Endodermal cell (in vitro differentiated cells): ENCODE measurements at regions not wholly inside any gene's neighbourhood (a gene's known extent, or its start where the extent isn't known, plus 50 kb on each side); places are given as distances from the start of the nearest gene placed in this dataset.

Experiments
- DNase-seq: peaks from one replicate; pipeline ENCODE4 v3.0.0-alpha.2; 2017
- H3K27ac ChIP-seq: 2 replicates; pipeline ENCODE4 v1.5.1; 2013; ENCODE audit warnings: mild to moderate bottlenecking, low read depth, low read length, moderate library complexity
- H3K27me3 ChIP-seq: 2 replicates; pipeline ENCODE4 v1.6.1; 2013; ENCODE audit warnings: mild to moderate bottlenecking, low read length, moderate library complexity; ENCODE audit not compliant: insufficient read depth, control insufficient read depth, poor library complexity, severe bottlenecking
- H3K36me3 ChIP-seq: 2 replicates; pipeline ENCODE4 v1.7.0; 2013; ENCODE audit warnings: mild to moderate bottlenecking, low read length, moderate library complexity; ENCODE audit not compliant: control insufficient read depth, insufficient read depth
- H3K4me1 ChIP-seq: one replicate; pipeline ENCODE4 v1.7.0; 2013; ENCODE audit warnings: low read length; ENCODE audit not compliant: control insufficient read depth, insufficient read depth
- H3K4me3 ChIP-seq: 2 replicates; pipeline ENCODE4 v1.5.1; 2013; ENCODE audit warnings: mild to moderate bottlenecking, low read length, moderate library complexity
- H3K9ac ChIP-seq: 2 replicates; pipeline ENCODE4 v1.6.1; 2013; ENCODE audit warnings: mild to moderate bottlenecking, low read length, moderate library complexity; ENCODE audit not compliant: poor library complexity, severe bottlenecking; ENCODE audit errors: extremely low read depth
- H3K9me3 ChIP-seq: 2 replicates; pipeline ENCODE4 v1.6.1; 2013; ENCODE audit warnings: mild to moderate bottlenecking, low read length, moderate library complexity; ENCODE audit not compliant: control insufficient read depth
- H3K27ac Mint-ChIP-seq: 2 replicates; pipeline ENCODE4 v1.8.0; 2020; ENCODE audit warnings: mixed read lengths
- H3K27me3 Mint-ChIP-seq: 2 replicates; pipeline ENCODE4 v1.8.0; 2021; ENCODE audit warnings: mild to moderate bottlenecking, mixed read lengths; ENCODE audit not compliant: insufficient read depth
- H3K36me3 Mint-ChIP-seq: 2 replicates; pipeline ENCODE4 v1.8.0; 2020; ENCODE audit warnings: low read depth, mixed read lengths
- H3K4me1 Mint-ChIP-seq: 2 replicates; pipeline ENCODE4 v1.8.0; 2020; ENCODE audit warnings: mixed read lengths
- H3K4me3 Mint-ChIP-seq: 2 replicates; pipeline ENCODE4 v1.8.0; 2020; ENCODE audit warnings: mild to moderate bottlenecking, moderate library complexity, mixed read lengths
- H3K9me3 Mint-ChIP-seq: 2 replicates; pipeline ENCODE4 v1.8.0; 2020; ENCODE audit warnings: mild to moderate bottlenecking, mixed read lengths
- WGBS, 2 experiments: methylation state at CpG; one replicate each; pipeline versions ENCODE4 v1.1.5 to v1.1.7; 2013; ENCODE audit warnings: missing lambda C conversion rate in 2 of 2, mixed read lengths in 1 of 2; ENCODE audit not compliant: insufficient coverage in 1 of 2, insufficient read length in 1 of 2; 5-methylcytosine and 5-hydroxymethylcytosine counted together
- TF ChIP-seq, protein P1 (sequence below): fragments of 200-600 bp; sonication (generic); conservative IDR thresholded peaks from 2 replicates; pipeline ENCODE4 v1.5.0; 2021; ENCODE audit warnings: antibody characterized with exemption, mild to moderate bottlenecking

DNA sequence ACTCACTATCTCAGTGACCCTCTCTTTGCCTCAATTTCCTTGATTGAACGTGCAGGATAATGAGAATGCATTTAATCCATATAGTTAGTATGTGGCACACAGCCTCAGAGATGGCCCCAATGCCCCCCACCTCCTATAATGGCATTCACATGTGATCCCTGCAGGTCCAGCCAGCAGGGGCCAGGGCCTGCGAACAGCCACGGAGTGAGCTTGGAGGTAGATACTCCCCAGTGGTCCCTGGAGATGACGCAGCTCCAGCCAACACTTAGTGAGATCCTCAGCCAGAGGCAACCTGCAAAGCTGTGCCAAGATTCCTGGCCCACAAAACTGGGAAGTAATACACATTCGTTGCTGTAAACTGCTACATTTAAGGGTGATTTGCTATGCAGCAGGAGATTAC is 184.9 kb upstream of the NSMCE3 start:
- Histone ChIP-seq H3K27me3 (no peaks in the 10 kb centered on the region), H3K4me1 (no peaks in the 10 kb centered on the region), H3K9ac (no peak overlapping the region), H3K27ac (no peak overlapping the region), H3K9me3 (no peaks in the 10 kb centered on the region), H3K4me3 (no peak overlapping the region), H3K36me3 (no peaks in the 10 kb centered on the region)
- Mint-ChIP-seq H3K36me3 (no peaks in the 10 kb centered on the region), H3K4me3 (no peak overlapping the region), H3K9me3 (no peaks in the 10 kb centered on the region), H3K4me1 (peaks cover 8% of the 10 kb centered on the region), H3K27ac (no peak overlapping the region), H3K27me3 (no peaks in the 10 kb centered on the region)
- TF ChIP-seq, protein P1, sequence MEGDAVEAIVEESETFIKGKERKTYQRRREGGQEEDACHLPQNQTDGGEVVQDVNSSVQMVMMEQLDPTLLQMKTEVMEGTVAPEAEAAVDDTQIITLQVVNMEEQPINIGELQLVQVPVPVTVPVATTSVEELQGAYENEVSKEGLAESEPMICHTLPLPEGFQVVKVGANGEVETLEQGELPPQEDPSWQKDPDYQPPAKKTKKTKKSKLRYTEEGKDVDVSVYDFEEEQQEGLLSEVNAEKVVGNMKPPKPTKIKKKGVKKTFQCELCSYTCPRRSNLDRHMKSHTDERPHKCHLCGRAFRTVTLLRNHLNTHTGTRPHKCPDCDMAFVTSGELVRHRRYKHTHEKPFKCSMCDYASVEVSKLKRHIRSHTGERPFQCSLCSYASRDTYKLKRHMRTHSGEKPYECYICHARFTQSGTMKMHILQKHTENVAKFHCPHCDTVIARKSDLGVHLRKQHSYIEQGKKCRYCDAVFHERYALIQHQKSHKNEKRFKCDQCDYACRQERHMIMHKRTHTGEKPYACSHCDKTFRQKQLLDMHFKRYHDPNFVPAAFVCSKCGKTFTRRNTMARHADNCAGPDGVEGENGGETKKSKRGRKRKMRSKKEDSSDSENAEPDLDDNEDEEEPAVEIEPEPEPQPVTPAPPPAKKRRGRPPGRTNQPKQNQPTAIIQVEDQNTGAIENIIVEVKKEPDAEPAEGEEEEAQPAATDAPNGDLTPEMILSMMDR = no peak
- DNase-seq = no peak
- 95% methylated on average over 4 to 5 of the region's 5 CpGs for WGBS, 2 experiments

DNA sequence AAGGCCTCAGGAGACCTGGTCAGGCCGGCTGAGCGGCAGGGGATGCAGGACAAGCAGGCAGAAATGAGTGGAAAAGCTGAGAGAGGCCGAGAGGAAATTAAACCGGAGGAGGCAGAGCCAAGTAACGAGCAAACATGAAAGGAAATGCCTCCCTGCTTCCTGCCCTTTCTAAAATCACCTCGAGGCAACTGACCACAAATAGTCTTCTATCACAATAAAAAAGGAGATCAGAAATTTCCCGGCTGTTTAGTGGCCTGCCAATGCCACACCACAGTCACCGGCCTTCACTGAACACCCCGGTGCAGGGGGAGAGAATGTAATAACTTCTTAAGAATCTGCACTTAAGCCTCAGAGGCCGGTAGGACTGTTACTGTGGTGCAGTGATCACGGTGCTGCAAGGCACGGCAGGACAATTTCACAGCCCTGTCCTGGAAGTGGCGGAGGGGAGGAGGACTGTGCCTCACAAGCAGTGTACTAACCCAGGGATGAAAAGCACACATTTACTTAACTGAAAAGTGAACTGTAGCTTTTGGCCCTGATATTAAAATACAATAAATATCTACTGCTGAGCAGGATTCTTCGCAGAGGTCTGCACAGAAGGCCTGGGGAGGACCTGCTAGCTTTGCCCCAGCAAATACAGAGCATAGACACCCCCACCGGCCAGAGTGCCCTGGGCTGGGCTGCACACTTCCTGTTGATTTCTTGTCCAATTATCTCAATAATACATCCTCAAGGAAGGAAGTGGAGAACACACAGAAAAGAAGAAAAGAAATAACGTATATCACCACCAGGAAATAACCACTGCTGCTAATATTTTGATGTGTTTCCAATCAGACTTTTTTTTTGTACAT is 183.5 kb upstream of the NSMCE3 start:
- H3K27me3 ChIP-seq = no peaks in the 10 kb centered on the region
- no peak overlapping the region for H3K27ac Mint-ChIP-seq
- no peak overlapping the region for H3K4me3 Mint-ChIP-seq

DNA sequence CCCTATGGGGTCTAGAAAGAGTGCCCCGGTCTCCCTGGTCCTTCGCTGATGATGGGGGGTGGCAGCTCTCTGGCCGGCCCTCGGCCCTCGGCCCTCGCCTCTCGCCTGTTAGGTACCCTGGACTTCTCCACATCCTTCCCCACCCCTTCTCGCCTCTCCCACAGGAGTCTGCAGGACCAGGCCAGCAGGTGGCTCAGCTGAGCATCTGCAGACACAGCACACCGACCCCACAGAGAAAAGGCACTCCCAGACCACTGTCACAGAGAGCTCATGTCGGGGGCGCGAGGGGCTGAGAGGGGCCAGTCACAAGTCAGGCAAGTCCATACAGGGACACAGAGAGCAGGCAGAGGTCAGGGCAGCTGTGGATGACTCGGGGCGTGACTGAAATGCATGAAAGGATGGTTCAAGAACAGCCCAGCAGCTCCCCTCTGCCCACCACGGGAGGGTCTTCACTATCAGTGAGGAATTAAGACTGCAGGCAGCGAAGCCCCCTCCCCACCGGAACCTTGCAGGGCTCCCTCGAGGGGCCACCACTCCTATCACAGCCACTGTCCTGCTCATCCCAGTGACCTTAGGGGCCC is 181.7 kb upstream of the NSMCE3 start:
- no peak overlapping the region for H3K4me3 ChIP-seq
- peaks cover 8% of the 10 kb centered on the region for H3K4me1 Mint-ChIP-seq
- no peaks in the 10 kb centered on the region for H3K27me3 ChIP-seq
- WGBS, 2 experiments = 54 to 62% methylated on average over 5 to 18 of the region's 18 CpGs
- H3K27ac Mint-ChIP-seq = no peak overlapping the region
- H3K36me3 Mint-ChIP-seq = no peaks in the 10 kb centered on the region
- no peaks in the 10 kb centered on the region for H3K27me3 Mint-ChIP-seq
- no peak overlapping the region for H3K27ac ChIP-seq
- TF ChIP-seq, protein P1 = peak; percentile 73
- peak; percentile 84 for DNase-seq
- H3K4me3 Mint-ChIP-seq = no peak overlapping the region
- no peaks in the 10 kb centered on the region for H3K36me3 ChIP-seq
- no peaks in the 10 kb centered on the region for H3K4me1 ChIP-seq
- no peak overlapping the region for H3K9ac ChIP-seq
- H3K9me3 Mint-ChIP-seq = no peaks in the 10 kb centered on the region
- no peaks in the 10 kb centered on the region for H3K9me3 ChIP-seq

More for the DNA sequence above, 183.5 kb upstream of the NSMCE3 start:
- H3K9me3 Mint-ChIP-seq = no peaks in the 10 kb centered on the region
- H3K36me3 ChIP-seq = no peaks in the 10 kb centered on the region
- no peak overlapping the region for H3K4me3 ChIP-seq
- H3K9me3 ChIP-seq = no peaks in the 10 kb centered on the region
- 54 to 68% methylated on average over 8 to 15 of the region's 16 CpGs for WGBS, 2 experiments
- H3K27me3 Mint-ChIP-seq = no peaks in the 10 kb centered on the region
- H3K4me1 Mint-ChIP-seq = peaks cover 8% of the 10 kb centered on the region
- DNase-seq = no peak
- H3K4me1 ChIP-seq = no peaks in the 10 kb centered on the region
- H3K27ac ChIP-seq = no peak overlapping the region
- H3K36me3 Mint-ChIP-seq = no peaks in the 10 kb centered on the region
- TF ChIP-seq, protein P1 = no peak
- no peak overlapping the region for H3K9ac ChIP-seq
